OCI-LY7 (cell line): ENCODE measurements at regions not wholly inside any gene's neighbourhood (a gene's known extent, or its start where the extent isn't known, plus 50 kb on each side); places are given as distances from the start of the nearest gene placed in this dataset.

Experiments used
- BruUV-seq: library from RNA; stranded (reverse); fragments of 400-500 nt; replicated peaks from 2 replicates; lab custom pipeline; 2021; lab: Mats Ljungman, UMichigan
- CTCF ChIA-PET: fragments of 300-600 bp; sonication (Branson Sonifier 250); formaldehyde crosslinking; loops from one replicate; lab custom pipeline; 2022; ENCODE audit warnings: antibody characterized with exemption; ENCODE audit not compliant: unreplicated experiment; lab: Charles Lee
- POLR2A ChIA-PET: fragments of 300-600 bp; sonication (Branson Sonifier 250); formaldehyde crosslinking; loops from one replicate; lab custom pipeline; 2022; ENCODE audit warnings: antibody characterized with exemption; lab: Charles Lee
- DNase-seq: peaks from one replicate; pipeline ENCODE4 v3.0.0-alpha.2; 2015; ENCODE audit warnings: low spot score
- H2AFZ ChIP-seq: fragments of 200-600 bp; sonication (generic), shearing (Covaris generic); 2 replicates; pipeline ENCODE4 v1.6.1; 2014; ENCODE audit warnings: mild to moderate bottlenecking, antibody characterized with exemption, low read length, moderate library complexity
- H3K27ac ChIP-seq: fragments of 200-600 bp; sonication (generic); 2 replicates; pipeline ENCODE4 v1.5.1; 2014; ENCODE audit warnings: mixed run types, low read depth, mild to moderate bottlenecking, moderate library complexity, low read length, inconsistent platforms; ENCODE audit not compliant: poor library complexity, severe bottlenecking
- H3K36me3 ChIP-seq: fragments of 200-600 bp; sonication (generic); 2 replicates; pipeline ENCODE4 v1.6.1; 2014; ENCODE audit warnings: mild to moderate bottlenecking, antibody characterized with exemption, low read length, moderate library complexity, mixed read lengths; ENCODE audit not compliant: insufficient read depth
- H3K4me1 ChIP-seq: fragments of 200-600 bp; sonication (generic); 2 replicates; pipeline ENCODE4 v1.5.1; 2014; ENCODE audit warnings: mild to moderate bottlenecking, low read length; ENCODE audit not compliant: insufficient read depth, poor library complexity, severe bottlenecking
- H3K4me2 ChIP-seq: fragments of 200-600 bp; sonication (generic); 2 replicates; pipeline ENCODE4 v1.6.1; 2014; ENCODE audit warnings: mild to moderate bottlenecking, low read length
- H3K4me3 ChIP-seq: fragments of 200-600 bp; sonication (generic); 2 replicates; pipeline ENCODE4 v1.5.1; 2014; ENCODE audit warnings: mild to moderate bottlenecking, low read depth, low read length; ENCODE audit not compliant: poor library complexity, severe bottlenecking
- H3K79me2 ChIP-seq: fragments of 200-600 bp; sonication (generic); 2 replicates; pipeline ENCODE4 v1.6.1; 2016; ENCODE audit warnings: low read depth, mild to moderate bottlenecking, low read length, moderate library complexity, mixed read lengths; ENCODE audit not compliant: insufficient read depth
- H3K9me2 ChIP-seq: fragments of 200-600 bp; sonication (generic); 2 replicates; pipeline ENCODE4 v1.6.1; 2016; ENCODE audit warnings: mild to moderate bottlenecking, low read length, mixed read lengths; ENCODE audit not compliant: insufficient read depth
- H3K9me3 ChIP-seq: fragments of 200-600 bp; sonication (generic); 2 replicates; pipeline ENCODE4 v1.6.1; 2014; ENCODE audit warnings: mild to moderate bottlenecking, mixed run types, low read length, mixed read lengths
- H4K20me1 ChIP-seq: fragments of 200-600 bp; sonication (generic); 2 replicates; pipeline ENCODE4 v1.6.1; 2014; ENCODE audit warnings: mild to moderate bottlenecking, antibody characterized with exemption, low read length, moderate library complexity, mixed read lengths; ENCODE audit not compliant: insufficient read depth
- EZH2phosphoT487 ChIP-seq: fragments of 200-600 bp; sonication (generic); IDR thresholded peaks from 2 replicates; pipeline ENCODE4 v1.6.1; 2018; ENCODE audit warnings: low read depth, borderline replicate concordance, mild to moderate bottlenecking, mixed run types, antibody characterized with exemption, low read length, moderate library complexity, mixed read lengths
- intact Hi-C: fragments of 100-400 bp; cut with micrococcal nuclease; formaldehyde crosslinking; loops from one replicate; pipeline ENCODE4 v1.10.0; 2022; ENCODE audit not compliant: unreplicated experiment
- TF ChIP-seq, protein P1 (sequence below): fragments of 200-600 bp; sonication (generic); conservative IDR thresholded peaks from 2 replicates; pipeline ENCODE4 v1.5.1; 2014; ENCODE audit warnings: mild to moderate bottlenecking, antibody characterized with exemption, low read length, moderate library complexity, mixed read lengths

DNA sequence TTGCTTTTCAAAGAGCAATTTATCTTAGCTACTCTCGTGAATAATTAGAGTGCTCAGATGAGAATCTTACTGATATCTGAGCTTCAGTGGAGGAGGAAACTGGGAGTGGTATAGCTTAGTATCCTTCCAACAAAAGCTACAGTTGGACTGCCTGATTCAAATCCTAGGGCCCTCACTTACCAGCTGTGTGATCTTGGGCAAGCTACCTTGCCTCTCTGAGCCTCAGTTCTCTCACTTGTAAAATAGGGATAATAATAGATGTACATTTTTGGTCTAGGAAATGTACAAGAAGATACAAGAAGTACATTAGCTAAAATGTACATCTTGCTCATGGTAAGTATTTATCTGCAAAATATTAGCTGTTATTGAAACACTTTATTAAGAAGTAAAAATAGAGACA, 502.0 kb downstream of the HAPSTR1 start:
- Histone ChIP-seq H3K4me1 (no peaks in the 10 kb centered on the region), H3K4me3 (no peak overlapping the region), H4K20me1 (no peaks in the 10 kb centered on the region), H3K36me3 (no peaks in the 10 kb centered on the region), H3K9me3 (no peaks in the 10 kb centered on the region), H3K79me2 (no peaks in the 10 kb centered on the region), H2AFZ (no peak overlapping the region), H3K27ac (no peak overlapping the region), H3K4me2 (no peak overlapping the region), H3K9me2 (no peaks in the 10 kb centered on the region)
- intact Hi-C loops: no loop called here
- BruUV-seq: no TSS peak
- POLR2A ChIA-PET: interaction anchor here (0.7 kb wide), 1 partner anchor 1386 kb away, joined by 3 read pairs; no protein-coding TSS in a partner anchor
- no peak for TF ChIP-seq EZH2phosphoT487
- TF ChIP-seq, protein P1, sequence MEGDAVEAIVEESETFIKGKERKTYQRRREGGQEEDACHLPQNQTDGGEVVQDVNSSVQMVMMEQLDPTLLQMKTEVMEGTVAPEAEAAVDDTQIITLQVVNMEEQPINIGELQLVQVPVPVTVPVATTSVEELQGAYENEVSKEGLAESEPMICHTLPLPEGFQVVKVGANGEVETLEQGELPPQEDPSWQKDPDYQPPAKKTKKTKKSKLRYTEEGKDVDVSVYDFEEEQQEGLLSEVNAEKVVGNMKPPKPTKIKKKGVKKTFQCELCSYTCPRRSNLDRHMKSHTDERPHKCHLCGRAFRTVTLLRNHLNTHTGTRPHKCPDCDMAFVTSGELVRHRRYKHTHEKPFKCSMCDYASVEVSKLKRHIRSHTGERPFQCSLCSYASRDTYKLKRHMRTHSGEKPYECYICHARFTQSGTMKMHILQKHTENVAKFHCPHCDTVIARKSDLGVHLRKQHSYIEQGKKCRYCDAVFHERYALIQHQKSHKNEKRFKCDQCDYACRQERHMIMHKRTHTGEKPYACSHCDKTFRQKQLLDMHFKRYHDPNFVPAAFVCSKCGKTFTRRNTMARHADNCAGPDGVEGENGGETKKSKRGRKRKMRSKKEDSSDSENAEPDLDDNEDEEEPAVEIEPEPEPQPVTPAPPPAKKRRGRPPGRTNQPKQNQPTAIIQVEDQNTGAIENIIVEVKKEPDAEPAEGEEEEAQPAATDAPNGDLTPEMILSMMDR: no peak
- DNase-seq: no peak
- CTCF ChIA-PET: interaction anchor here (0.6 kb wide), 1 partner anchor 148 kb away, joined by 3 read pairs; no protein-coding TSS in a partner anchor

DNA sequence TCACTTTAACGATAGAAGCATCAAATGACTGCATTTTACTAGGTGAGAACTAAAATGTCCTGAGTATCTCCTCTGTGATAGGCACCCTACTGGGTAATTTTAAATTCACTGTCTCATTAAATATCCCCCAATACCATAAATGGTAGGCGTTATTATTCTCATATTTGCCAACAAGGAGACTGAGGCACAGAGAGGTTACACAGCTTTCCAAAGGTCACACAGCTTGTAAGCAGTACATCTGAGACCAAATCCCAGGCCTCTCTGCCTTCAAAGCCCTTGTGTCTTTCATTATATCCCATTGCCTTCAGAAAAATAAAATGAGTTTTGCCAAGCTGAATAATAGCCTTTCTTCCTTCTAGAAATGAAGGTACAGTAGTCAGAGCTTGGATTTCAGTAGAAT, 502.6 kb downstream of the HAPSTR1 start:
- ChIA-PET CTCF (no interaction called here), POLR2A (no interaction called here)
- TF ChIP-seq EZH2phosphoT487: no peak
- TF ChIP-seq, protein P1: no peak
- Histone ChIP-seq H3K27ac (no peak overlapping the region), H3K36me3 (no peaks in the 10 kb centered on the region), H3K4me1 (no peaks in the 10 kb centered on the region), H3K4me3 (no peak overlapping the region), H3K9me3 (no peaks in the 10 kb centered on the region), H2AFZ (no peak overlapping the region), H4K20me1 (no peaks in the 10 kb centered on the region), H3K9me2 (no peaks in the 10 kb centered on the region), H3K4me2 (no peak overlapping the region), H3K79me2 (no peaks in the 10 kb centered on the region)
- intact Hi-C loops: no loop called here
- BruUV-seq: no TSS peak
- DNase-seq: no peak

DNA sequence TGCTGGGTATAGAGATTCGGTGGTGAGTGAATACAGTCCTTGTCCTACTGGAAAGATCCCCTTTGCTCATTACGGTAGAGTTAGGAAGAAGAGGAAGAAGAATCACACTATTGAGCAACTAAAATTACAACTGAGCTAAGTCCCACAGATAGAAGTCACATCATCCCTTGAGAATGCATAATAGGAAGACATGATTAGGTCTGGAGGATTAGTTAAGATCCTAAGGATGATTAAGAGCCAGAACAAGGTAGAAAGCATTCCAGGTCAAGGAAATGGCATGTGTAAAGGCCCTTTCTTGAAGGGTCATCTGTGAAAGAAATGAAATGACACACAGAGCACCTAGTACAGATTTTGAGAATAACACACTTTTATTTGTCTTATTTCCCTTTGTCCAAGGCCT, 503.5 kb downstream of the HAPSTR1 start:
- no peak overlapping the region for H3K4me2 ChIP-seq
- no peaks in the 10 kb centered on the region for H4K20me1 ChIP-seq
- H3K4me3 ChIP-seq: no peak overlapping the region
- H2AFZ ChIP-seq: no peak overlapping the region
- no peaks in the 10 kb centered on the region for H3K79me2 ChIP-seq
- H3K27ac ChIP-seq: no peak overlapping the region
- TF ChIP-seq EZH2phosphoT487: no peak
- TF ChIP-seq, protein P1: no peak
- H3K9me3 ChIP-seq: no peaks in the 10 kb centered on the region
- no peaks in the 10 kb centered on the region for H3K9me2 ChIP-seq
- DNase-seq: no peak
- H3K4me1 ChIP-seq: no peaks in the 10 kb centered on the region
- intact Hi-C loops: no loop called here
- POLR2A ChIA-PET: no interaction called here
- H3K36me3 ChIP-seq: no peaks in the 10 kb centered on the region
- BruUV-seq: no TSS peak
- CTCF ChIA-PET: no interaction called here
